ENCODE measurements at regions not wholly inside any gene's neighbourhood (a gene's known extent, or its start where the extent isn't known, plus 50 kb on each side); places are given as distances from the start of the nearest gene placed in this dataset.

DNA sequence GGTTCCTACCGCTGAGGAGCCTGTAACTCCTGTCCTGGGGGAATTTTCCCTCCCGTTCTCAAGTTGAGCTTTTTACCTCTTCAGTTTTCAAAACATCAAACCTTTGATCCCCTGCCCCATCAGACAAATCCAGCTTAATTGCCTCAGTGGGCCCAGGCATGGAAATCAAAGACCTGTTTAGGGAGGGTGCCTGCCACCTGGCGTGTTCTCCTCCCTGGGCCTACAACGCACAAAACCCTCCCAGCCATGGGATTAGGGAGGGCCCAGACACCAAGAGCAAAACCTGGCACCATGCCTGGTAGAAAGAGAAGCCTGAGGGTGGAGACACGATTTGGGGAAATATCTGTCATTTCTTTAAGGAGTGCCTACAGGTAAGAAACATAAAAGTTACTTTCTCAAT lies 672.9 kb downstream of the BCL11B start:
- Histone ChIP-seq H3K79me2 (ENCODE audit: control insufficient read depth, insufficient read depth, low read length) (no peaks in the 10 kb centered on the region), H3K4me1 (ENCODE audit: control insufficient read depth, extremely low read depth, insufficient read depth, low read length) (no peaks in the 10 kb centered on the region), H3K9me1 (replicated peaks; ENCODE audit: control insufficient read depth, extremely low read depth, insufficient read depth, low read length) (no peaks in the 10 kb centered on the region), H2AFZ (ENCODE audit: low read depth, low read length) (no peak overlapping the region), H3K4me2 (ENCODE audit: insufficient read depth, low read length) (no peak overlapping the region), H3K27ac (ENCODE audit: insufficient read depth, low read depth, low read length) (no peak overlapping the region), H3K9ac (replicated peaks; ENCODE audit: extremely low read depth, insufficient read depth, low read length) (no peak overlapping the region), H4K20me1 (replicated peaks; ENCODE audit: control insufficient read depth, extremely low read depth, insufficient read depth, low read length) (no peaks in the 10 kb centered on the region), H3K4me3 (replicated peaks in 1 of 3; ENCODE audit: insufficient read depth in 1 of 3, low read depth in 1 of 3, low read length in 3 of 3) (no peak overlapping the region), H3K36me3 (ENCODE audit: control insufficient read depth in 2 of 2, extremely low read depth in 1 of 2, insufficient read depth in 2 of 2, low read length in 2 of 2) (no peaks in the 10 kb centered on the region), H3K27me3 (ENCODE audit: control insufficient read depth in 2 of 2, insufficient read depth in 2 of 2, low read length in 2 of 2) (no peaks in the 10 kb centered on the region), H3K9me3 (replicated peaks; ENCODE audit: control insufficient read depth, insufficient read depth, low read length) (peaks cover 3% of the 10 kb centered on the region)
- no TSS peak for BruUV-seq (replicated peaks)
- ChIA-PET CTCF (no interaction called here), POLR2A (no interaction called here)
- dilution Hi-C loops (cut with MboI; ENCODE audit: extremely low pct_ligation_motif_present, low sequenced_read_pairs) (no loop called here), intact Hi-C loops (cut with micrococcal nuclease) (no loop called here)
- no peak for DNase-seq (ENCODE audit: low read depth, low spot score)
- FAIRE-seq, result no peak
- TF ChIP-seq, protein P1, sequence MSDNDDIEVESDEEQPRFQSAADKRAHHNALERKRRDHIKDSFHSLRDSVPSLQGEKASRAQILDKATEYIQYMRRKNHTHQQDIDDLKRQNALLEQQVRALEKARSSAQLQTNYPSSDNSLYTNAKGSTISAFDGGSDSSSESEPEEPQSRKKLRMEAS (IDR thresholded peaks at IDR 0.05; ENCODE audit: insufficient read depth, insufficient read length), result no peak
- no peak for TF ChIP-seq EZH2 (IDR thresholded peaks at IDR 0.05; ENCODE audit: borderline replicate concordance, low read depth, low read length, severe bottlenecking)
- TF ChIP-seq, protein P2, sequence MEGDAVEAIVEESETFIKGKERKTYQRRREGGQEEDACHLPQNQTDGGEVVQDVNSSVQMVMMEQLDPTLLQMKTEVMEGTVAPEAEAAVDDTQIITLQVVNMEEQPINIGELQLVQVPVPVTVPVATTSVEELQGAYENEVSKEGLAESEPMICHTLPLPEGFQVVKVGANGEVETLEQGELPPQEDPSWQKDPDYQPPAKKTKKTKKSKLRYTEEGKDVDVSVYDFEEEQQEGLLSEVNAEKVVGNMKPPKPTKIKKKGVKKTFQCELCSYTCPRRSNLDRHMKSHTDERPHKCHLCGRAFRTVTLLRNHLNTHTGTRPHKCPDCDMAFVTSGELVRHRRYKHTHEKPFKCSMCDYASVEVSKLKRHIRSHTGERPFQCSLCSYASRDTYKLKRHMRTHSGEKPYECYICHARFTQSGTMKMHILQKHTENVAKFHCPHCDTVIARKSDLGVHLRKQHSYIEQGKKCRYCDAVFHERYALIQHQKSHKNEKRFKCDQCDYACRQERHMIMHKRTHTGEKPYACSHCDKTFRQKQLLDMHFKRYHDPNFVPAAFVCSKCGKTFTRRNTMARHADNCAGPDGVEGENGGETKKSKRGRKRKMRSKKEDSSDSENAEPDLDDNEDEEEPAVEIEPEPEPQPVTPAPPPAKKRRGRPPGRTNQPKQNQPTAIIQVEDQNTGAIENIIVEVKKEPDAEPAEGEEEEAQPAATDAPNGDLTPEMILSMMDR (IDR thresholded peaks at IDR 0.05; ENCODE audit: extremely low read depth in 1 of 2, insufficient read depth in 1 of 2, low read depth in 1 of 2, low read length in 2 of 2), result no peak
- no peak for TF ChIP-seq POLR2AphosphoS5 (IDR thresholded peaks at IDR 0.05; ENCODE audit: insufficient read depth, low read depth, low read length)
- no peak for TF ChIP-seq GATA2 (IDR thresholded peaks at IDR 0.05; ENCODE audit: insufficient read depth, insufficient read length, low read depth, low read length)
- no peak for TF ChIP-seq POLR2A (IDR thresholded peaks at IDR 0.05; ENCODE audit: low read depth, low read length)
- no peak for TF ChIP-seq JUN (IDR thresholded peaks at IDR 0.05; ENCODE audit: borderline replicate concordance, insufficient read depth, insufficient read length, low read depth)
